Mesodermal cell (in vitro differentiated cells): ENCODE measurements at regions not wholly inside any gene's neighbourhood (a gene's known extent, or its start where the extent isn't known, plus 50 kb on each side); places are given as distances from the start of the nearest gene placed in this dataset.

ENCODE experiments used
- H3K27ac ChIP-seq: 2 replicates; pipeline ENCODE4 v1.7.0; 2013; ENCODE audit warnings: mild to moderate bottlenecking, low read depth, low read length, moderate library complexity; ENCODE audit not compliant: severe bottlenecking
- H3K36me3 ChIP-seq: 2 replicates; pipeline ENCODE4 v1.7.1; 2013; ENCODE audit warnings: mild to moderate bottlenecking, low read length, moderate library complexity; ENCODE audit not compliant: control insufficient read depth, insufficient read depth
- H3K4me1 ChIP-seq: one replicate; pipeline ENCODE4 v1.7.1; 2013; ENCODE audit warnings: mild to moderate bottlenecking, low read length; ENCODE audit not compliant: insufficient read depth, control insufficient read depth, poor library complexity, severe bottlenecking
- H3K4me3 ChIP-seq: 2 replicates; pipeline ENCODE4 v1.7.0; 2013; ENCODE audit warnings: low read length, control low read depth, mild to moderate bottlenecking; ENCODE audit not compliant: insufficient read depth, poor library complexity, severe bottlenecking; ENCODE audit errors: extremely low read depth
- H3K9me3 ChIP-seq: 2 replicates; pipeline ENCODE4 v1.7.1; 2013; ENCODE audit warnings: mild to moderate bottlenecking, low read length, moderate library complexity; ENCODE audit not compliant: control insufficient read depth
- WGBS, 2 experiments: methylation state at CpG; one replicate each; pipeline ENCODE4 v1.1.5; 2013; ENCODE audit warnings: missing lambda C conversion rate in 2 of 2; ENCODE audit not compliant: insufficient coverage in 2 of 2; 5-methylcytosine and 5-hydroxymethylcytosine counted together

GRCh38 chr2:5986801-5987787, 294.9 kb downstream of the SOX11 start:
- 99 to 100% methylated on average over 2 to 8 of the region's 12 CpGs for WGBS, 2 experiments

GRCh38 chr2:5988120-5988519, 295.9 kb downstream of the SOX11 start:
- Histone ChIP-seq H3K4me1 (no peaks in the 10 kb centered on the region), H3K9me3 (no peaks in the 10 kb centered on the region), H3K36me3 (no peaks in the 10 kb centered on the region), H3K27ac (no peak overlapping the region), H3K4me3 (no peak overlapping the region)
- 86 to 100% methylated on average over 1 to 2 of the region's 3 CpGs for WGBS, 2 experiments

More at GRCh38 chr2:5986801-5987787, 294.9 kb downstream of the SOX11 start:
- Histone ChIP-seq H3K4me3 (no peak overlapping the region), H3K4me1 (no peaks in the 10 kb centered on the region), H3K36me3 (no peaks in the 10 kb centered on the region), H3K9me3 (no peaks in the 10 kb centered on the region), H3K27ac (no peak overlapping the region)

- H3K36me3 ChIP-seq = no peaks in the 10 kb centered on the region
- H3K27ac ChIP-seq = no peak overlapping the region
- no peaks in the 10 kb centered on the region for H3K4me1 ChIP-seq
- no peak overlapping the region for H3K4me3 ChIP-seq
- 81% methylated on average over 4 of the region's 5 CpGs for WGBS, 2 experiments
- H3K9me3 ChIP-seq = no peaks in the 10 kb centered on the region
These were observed 297.9 kb downstream of the SOX11 start for GRCh38 chr2:5990086-5990485.

- WGBS, 2 experiments = 48 to 64% methylated on average over 5 of the region's 8 CpGs
- H3K9me3 ChIP-seq = no peaks in the 10 kb centered on the region
These were observed 299.3 kb downstream of the SOX11 start for GRCh38 chr2:5991305-5991968.

DNA sequence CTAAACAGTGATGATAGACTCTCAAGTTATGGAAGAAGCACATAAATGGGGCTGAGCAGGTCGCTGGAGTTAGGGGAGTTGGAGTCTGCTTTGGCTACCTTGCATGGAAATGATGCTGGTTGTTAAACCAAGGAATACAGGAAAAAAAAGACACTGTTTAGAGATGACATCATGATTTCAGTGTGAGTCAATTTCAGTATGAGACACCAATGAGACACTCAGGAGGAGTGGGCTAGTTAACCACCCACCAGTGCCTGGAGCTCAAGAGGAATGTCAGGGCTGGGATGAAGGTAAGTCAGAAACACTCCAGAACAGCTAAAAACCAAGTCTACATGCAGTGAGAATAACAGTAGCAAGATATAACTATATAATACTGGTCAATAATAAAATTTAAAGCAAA, 303.6 kb downstream of the SOX11 start:
- WGBS, 2 experiments = 78 to 80% methylated on average over 1 of the region's 1 CpG
- no peaks in the 10 kb centered on the region for H3K36me3 ChIP-seq
- no peak overlapping the region for H3K27ac ChIP-seq
- H3K4me3 ChIP-seq = no peak overlapping the region
- no peaks in the 10 kb centered on the region for H3K4me1 ChIP-seq
- H3K9me3 ChIP-seq = no peaks in the 10 kb centered on the region

More at GRCh38 chr2:5991305-5991968, 299.3 kb downstream of the SOX11 start:
- no peaks in the 10 kb centered on the region for H3K4me1 ChIP-seq
- no peak overlapping the region for H3K27ac ChIP-seq
- H3K36me3 ChIP-seq = no peaks in the 10 kb centered on the region
- H3K4me3 ChIP-seq = no peak overlapping the region

DNA sequence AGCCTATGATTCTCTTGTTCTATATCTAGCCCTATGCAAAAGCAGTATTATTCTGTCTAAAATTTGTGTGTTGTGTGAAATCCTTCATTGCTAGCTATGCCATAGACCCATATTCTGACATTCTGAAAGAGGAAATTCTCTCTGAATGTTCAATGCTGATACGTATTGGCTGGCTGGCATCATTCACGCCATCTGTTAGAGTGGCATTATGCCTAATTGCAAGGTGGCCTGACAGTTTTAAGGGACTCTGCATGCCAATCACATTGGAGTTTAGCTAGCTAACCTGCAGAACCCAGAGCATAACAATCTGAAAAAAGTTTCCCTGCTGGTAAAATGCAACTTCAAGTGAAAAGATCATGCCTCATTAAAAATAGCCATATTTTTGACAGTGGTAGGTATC, 316.0 kb downstream of the SOX11 start:
- no peak overlapping the region for H3K4me3 ChIP-seq
- no peaks in the 10 kb centered on the region for H3K9me3 ChIP-seq
- H3K4me1 ChIP-seq = no peaks in the 10 kb centered on the region
- H3K36me3 ChIP-seq = no peaks in the 10 kb centered on the region
- 86 to 100% methylated on average over 2 of the region's 2 CpGs for WGBS, 2 experiments
- no peak overlapping the region for H3K27ac ChIP-seq

DNA sequence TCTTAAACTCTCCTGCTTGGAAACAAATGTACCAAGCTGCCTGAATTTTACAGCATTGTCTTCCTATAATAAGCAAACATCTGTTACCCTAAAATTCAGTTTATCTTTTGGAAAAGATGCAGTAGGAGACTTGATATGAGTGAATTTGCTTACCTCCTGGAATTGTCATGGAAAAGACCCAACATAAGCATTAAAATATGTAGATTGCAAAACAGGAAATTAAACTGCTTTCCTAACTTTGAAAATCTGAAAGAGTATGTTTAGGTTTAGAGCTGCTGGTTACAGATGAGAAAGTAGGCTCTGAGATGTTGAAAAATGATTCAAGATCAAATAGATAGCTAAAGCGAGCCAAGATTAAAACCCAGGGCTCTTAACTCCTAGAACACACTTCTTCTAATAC, 316.5 kb downstream of the SOX11 start:
- no peaks in the 10 kb centered on the region for H3K4me1 ChIP-seq
- WGBS, 2 experiments = no CpG with 5 or more reads among the region's 1 CpG

GRCh38 chr2:6010163-6010562, 318.0 kb downstream of the SOX11 start:
- Histone ChIP-seq H3K27ac (no peak overlapping the region), H3K9me3 (no peaks in the 10 kb centered on the region)
- WGBS, 2 experiments = 83 to 100% methylated on average over 1 of the region's 5 CpGs

More for the DNA sequence above, 316.5 kb downstream of the SOX11 start:
- H3K9me3 ChIP-seq = no peaks in the 10 kb centered on the region
- no peak overlapping the region for H3K27ac ChIP-seq
- no peak overlapping the region for H3K4me3 ChIP-seq
- H3K36me3 ChIP-seq = no peaks in the 10 kb centered on the region

GRCh38 chr2:6011921-6012320, 319.7 kb downstream of the SOX11 start:
- Histone ChIP-seq H3K4me3 (no peak overlapping the region), H3K36me3 (no peaks in the 10 kb centered on the region), H3K27ac (no peak overlapping the region), H3K4me1 (no peaks in the 10 kb centered on the region), H3K9me3 (no peaks in the 10 kb centered on the region)
- WGBS, 2 experiments = 25 to 57% methylated on average over 1 to 2 of the region's 4 CpGs

More at GRCh38 chr2:6010163-6010562, 318.0 kb downstream of the SOX11 start:
- H3K4me1 ChIP-seq = no peaks in the 10 kb centered on the region
- no peak overlapping the region for H3K4me3 ChIP-seq
- no peaks in the 10 kb centered on the region for H3K36me3 ChIP-seq

DNA sequence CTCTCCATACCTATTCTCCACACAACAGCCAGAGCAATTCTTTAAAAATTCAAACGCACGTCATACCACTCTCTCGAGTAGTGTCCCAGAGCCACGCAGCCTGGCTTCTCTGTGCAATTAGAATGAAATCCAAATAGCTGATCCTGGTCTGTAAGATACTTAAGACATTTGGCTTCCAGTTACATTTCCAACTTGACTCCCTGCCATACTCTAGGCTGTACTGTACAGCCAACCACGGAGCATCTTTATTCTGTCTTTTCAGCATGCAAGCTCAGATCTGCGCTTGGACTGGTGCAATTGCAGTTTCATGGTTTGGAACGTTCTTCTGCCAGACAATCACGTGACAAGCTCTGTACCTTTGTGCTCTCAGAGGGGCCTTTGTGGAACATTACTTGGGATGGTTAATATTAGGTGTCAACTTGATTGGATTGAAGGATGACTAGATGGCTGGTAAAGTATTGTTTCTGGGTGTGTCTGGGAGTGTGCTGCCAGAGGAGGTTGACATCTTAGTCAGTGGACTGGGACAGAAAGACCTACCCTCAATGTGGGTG, 325.6 kb downstream of the SOX11 start:
- Histone ChIP-seq H3K36me3 (no peaks in the 10 kb centered on the region), H3K9me3 (no peaks in the 10 kb centered on the region), H3K27ac (no peak overlapping the region), H3K4me3 (no peak overlapping the region), H3K4me1 (no peaks in the 10 kb centered on the region)
- 68 to 81% methylated on average over 7 to 8 of the region's 8 CpGs for WGBS, 2 experiments
